Esophagus squamous epithelium (tissue), 4 donors: ENCODE measurements at regions not wholly inside any gene's neighbourhood (a gene's known extent, or its start where the extent isn't known, plus 50 kb on each side); places are given as distances from the start of the nearest gene placed in this dataset.

Source experiments
- POLR2A ChIP-seq, 4 donors: fragments of 450-650 bp; IDR thresholded peaks; one replicate each; pipeline ENCODE4 v1.6.1; 2017; ENCODE audit warnings: antibody characterized with exemption in 4 of 4, mild to moderate bottlenecking in 4 of 4, moderate library complexity in 3 of 4
- TF ChIP-seq, protein P1 (sequence below), 6 experiments: fragments of 450-650 bp in 4 of 6; fragments of 200-600 bp in 2 of 6; sonication (generic) in 2 of 6; IDR thresholded peaks; one replicate each; pipeline ENCODE4 v1.5.1; 2016 to 2019; ENCODE audit warnings: antibody characterized with exemption in 6 of 6, mild to moderate bottlenecking in 4 of 6, moderate library complexity in 4 of 6

DNA sequence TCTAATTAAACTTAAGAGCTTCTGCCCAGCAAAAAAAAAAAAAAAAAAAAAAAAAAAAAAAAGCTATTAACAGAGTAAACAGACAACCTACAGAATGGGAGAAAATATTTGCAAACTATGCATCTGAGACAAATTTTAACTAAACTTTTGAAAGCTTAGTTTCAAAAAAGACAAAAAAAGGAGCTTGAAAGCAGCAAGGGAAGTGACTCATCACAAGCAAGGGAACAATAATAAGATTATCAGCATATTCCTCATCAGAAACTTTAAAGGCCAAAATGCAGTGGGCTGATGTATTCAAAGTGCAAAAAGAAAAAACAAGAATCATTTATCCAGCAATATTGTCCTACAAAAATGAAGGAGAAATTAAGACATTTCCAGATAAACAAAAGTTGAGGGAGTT, 158.6 kb downstream of the RNF144B start:
- no peak for TF ChIP-seq POLR2A (IDR thresholded peaks at IDR 0.05)
- TF ChIP-seq, protein P1, sequence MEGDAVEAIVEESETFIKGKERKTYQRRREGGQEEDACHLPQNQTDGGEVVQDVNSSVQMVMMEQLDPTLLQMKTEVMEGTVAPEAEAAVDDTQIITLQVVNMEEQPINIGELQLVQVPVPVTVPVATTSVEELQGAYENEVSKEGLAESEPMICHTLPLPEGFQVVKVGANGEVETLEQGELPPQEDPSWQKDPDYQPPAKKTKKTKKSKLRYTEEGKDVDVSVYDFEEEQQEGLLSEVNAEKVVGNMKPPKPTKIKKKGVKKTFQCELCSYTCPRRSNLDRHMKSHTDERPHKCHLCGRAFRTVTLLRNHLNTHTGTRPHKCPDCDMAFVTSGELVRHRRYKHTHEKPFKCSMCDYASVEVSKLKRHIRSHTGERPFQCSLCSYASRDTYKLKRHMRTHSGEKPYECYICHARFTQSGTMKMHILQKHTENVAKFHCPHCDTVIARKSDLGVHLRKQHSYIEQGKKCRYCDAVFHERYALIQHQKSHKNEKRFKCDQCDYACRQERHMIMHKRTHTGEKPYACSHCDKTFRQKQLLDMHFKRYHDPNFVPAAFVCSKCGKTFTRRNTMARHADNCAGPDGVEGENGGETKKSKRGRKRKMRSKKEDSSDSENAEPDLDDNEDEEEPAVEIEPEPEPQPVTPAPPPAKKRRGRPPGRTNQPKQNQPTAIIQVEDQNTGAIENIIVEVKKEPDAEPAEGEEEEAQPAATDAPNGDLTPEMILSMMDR (IDR thresholded peaks at IDR 0.05) = no peak
